Activated CD8-positive, alpha-beta memory T cell treated with anti-CD3 and anti-CD28 coated beads, Interleukin-2, amount 50 U/mL, for 4 hours (primary cell): ENCODE measurements at regions not wholly inside any gene's neighbourhood (a gene's known extent, or its start where the extent isn't known, plus 50 kb on each side); places are given as distances from the start of the nearest gene placed in this dataset.
A peak's percentile ranks its signal among the peaks of the same experiment; 100 is the strongest.
"Not testable (repeated sequence)": the region's sequence is repeated elsewhere in the genome, so short reads cannot be mapped to it uniquely, and the experiment has no call there.

Experiments used
- DNase-seq: peaks from one replicate; pipeline ENCODE4 v3.0.0-alpha.2; 2020

- DNase-seq = no peak
These were observed 92.6 kb downstream of the KIF26A start for GRCh38 chr14:104230946-104231345.

DNA sequence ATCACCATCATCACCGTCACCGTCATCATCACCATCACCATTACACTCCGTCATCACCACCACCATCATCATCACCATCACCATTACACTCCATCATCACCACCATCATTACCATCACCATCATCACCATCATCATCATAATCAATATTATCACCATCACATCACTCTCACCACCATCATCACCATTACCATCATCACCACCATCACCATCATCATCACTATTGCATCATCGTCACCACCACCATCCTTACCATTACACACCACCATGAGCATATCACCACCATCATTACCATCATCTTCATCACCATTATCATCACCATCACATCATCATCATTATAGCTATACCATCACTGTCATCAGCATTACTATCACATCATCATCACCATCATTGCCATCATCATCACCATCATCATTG lies 93.7 kb downstream of the KIF26A start:
- DNase-seq = no peak

DNA sequence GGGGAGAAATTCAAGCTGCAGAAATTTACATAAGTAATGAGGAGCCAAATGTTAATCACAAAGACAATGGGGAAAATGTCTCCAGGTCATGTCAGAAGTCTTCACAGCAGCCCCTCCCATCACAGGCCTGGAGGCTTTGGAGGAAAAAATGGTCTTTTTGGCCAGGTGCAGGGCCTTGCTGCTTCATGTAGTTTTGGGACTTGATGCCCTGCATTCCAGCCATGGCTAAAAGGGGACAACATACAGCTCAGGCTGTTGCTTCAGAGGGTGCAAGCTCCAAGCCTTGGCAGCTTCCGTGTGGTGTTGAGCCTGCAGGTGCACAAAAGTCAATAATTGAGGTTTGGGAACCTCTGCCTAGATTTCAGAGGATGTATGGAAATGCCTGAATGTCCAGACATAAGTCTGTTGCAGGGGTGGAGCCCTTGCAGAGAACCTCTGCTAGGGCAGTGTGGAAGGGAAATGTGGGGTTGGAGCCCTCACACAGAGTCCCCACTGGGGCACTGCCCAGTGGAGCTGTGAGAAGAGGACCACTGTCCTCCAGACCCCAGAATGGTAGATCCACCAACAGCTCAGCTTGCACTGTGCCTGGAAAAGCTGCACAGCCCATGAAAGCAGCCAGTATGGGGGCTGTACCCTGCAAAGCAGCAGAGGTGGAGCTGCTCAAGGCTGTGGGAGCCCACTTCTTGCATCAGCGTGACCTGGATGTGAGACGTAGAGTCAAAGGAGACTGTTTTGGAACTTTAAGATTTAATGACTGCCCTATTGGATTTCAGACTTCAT lies 95.8 kb downstream of the KIF26A start:
- not testable (repeated sequence) for DNase-seq

DNA sequence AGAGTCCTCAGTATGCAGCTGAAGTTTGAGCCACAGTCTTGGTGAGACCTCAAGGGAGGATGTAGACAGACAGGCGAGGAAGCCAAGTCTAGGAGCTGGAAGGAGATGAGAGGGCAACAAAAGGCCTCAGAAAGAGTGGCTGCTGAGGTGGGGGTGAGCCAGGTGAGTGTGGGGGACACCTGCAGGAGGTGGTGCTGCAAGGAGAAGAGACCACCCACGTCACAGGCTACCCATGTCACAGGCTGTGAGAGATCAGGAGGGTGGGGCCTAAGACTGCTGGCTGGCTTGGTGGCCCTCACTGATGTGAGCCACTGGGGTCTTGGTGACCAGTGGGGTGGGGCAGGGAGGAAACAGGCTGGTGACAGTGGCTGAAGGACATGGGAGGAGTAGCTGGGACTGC lies 97.3 kb downstream of the KIF26A start:
- no peak for DNase-seq

GRCh38 chr14:104237651-104238423 lies 99.5 kb downstream of the KIF26A start:
- no peak for DNase-seq

DNA sequence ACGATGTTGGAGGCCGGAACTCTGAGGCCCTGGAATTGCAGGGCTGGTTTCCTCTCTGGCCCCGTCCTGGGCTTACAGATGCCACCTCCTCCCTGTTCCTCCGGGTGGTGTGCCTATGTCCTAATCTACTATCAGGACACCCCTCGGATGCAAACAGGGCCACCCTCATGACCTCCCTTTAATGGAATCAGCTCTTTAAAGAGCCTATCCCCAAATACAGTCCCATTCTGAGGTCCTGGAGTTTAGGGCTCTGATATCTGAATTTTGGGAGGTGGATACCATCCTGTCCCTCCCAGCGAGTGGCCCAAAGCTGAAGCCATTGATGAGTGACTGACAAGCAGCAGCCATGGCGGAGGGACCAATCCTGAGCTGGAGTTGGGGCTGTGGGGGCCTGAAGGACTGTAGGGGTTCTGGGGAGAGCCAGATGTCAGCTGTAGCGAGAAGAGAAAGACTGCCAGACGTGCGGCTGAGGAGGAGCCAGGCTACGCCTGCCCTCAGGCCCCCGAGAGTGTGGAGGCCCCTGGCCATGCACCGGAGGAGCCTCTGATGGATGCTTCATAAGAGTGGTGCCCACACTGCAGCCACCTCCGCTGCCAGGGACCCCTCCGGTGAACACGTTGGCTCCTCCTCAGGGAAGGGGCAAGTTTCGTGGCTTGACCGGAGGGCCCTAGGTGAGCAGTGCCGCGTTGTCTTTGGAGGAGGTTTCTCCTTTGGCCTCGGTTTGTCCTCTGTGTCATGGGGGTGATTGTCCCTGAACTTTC lies 100.2 kb downstream of the KIF26A start:
- DNase-seq = peak; percentile 12

- DNase-seq = no peak
These were observed 100.9 kb downstream of the KIF26A start for GRCh38 chr14:104239185-104239775.

GRCh38 chr14:104239861-104240301 lies 101.5 kb downstream of the KIF26A start:
- no peak for DNase-seq

DNA sequence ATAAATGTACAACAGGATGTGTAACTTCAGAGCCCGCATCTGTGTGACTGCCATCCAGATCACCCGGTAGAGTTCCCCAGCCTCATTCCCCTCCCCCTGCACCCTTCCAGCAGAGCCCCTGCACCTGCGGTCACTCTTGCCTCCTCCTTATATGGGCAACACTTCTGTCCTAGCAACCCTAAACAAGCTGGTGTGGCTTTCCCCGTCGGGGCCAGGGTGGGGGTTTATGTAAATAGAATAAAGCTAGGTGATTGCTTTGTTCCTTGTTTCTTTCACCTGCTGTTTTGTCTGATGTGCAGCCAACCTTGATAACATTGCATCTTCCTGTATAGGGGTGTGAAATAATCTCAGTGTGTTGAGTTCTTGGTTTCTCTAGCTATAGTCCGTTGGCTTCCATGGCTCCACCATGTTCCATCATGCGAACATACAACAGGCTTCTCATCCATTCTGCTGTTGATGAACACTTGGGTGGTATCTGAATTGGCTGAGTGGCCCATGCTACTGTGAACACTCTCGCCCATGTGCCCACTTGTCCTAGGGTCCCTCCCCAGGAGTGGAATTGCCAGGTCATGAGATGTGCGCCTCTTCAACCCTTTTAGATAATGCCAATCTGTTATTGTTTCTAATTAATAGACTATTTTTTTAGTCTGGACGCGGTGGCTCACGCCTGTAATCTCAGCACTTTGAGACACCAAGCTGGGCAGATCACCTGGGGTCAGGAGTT lies 102.2 kb downstream of the KIF26A start:
- DNase-seq = no peak

DNA sequence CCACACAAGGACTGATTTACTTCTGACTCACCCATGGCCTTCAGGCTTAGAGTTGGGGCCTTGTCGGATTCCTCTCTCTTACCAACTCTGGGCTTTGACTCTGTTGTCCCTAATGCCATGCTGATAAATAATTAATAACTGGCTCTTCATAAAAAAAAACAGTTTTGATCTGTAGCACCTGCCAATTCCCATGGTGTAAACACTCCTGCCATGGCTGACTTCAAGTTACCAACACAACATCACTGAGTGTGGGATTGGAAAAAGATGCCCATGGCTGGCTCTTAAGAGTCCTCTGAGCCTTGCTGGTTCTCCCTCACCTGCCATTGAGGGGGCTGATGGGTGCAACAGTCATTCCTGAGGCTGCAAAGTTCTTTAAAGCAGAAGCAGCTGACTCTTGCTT lies 104.8 kb downstream of the KIF26A start:
- DNase-seq = no peak

- DNase-seq = peak; percentile 3
These were observed 106.0 kb downstream of the KIF26A start for GRCh38 chr14:104244221-104245011.

DNA sequence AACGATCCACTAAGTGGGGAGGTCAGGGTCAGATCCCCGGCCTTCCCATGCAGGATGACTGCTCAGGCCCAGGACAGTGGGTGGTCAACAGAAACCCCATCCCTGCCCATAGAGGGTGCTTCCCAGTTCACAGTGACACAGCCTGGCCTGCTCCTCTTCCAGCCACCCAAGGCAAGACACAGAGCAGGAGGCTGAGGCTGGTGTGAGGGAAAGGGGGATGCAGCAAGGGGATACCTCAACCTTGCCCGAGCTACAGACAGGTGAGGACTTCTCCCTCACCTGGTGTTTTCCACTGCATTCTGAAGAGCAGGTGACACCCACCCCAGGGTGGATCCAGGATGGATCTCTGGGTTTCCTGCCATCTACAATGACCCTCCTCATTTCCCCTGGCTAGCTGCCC lies 106.7 kb downstream of the KIF26A start:
- no peak for DNase-seq

- DNase-seq = no peak
These were observed 107.3 kb downstream of the KIF26A start for GRCh38 chr14:104245723-104246122.

DNA sequence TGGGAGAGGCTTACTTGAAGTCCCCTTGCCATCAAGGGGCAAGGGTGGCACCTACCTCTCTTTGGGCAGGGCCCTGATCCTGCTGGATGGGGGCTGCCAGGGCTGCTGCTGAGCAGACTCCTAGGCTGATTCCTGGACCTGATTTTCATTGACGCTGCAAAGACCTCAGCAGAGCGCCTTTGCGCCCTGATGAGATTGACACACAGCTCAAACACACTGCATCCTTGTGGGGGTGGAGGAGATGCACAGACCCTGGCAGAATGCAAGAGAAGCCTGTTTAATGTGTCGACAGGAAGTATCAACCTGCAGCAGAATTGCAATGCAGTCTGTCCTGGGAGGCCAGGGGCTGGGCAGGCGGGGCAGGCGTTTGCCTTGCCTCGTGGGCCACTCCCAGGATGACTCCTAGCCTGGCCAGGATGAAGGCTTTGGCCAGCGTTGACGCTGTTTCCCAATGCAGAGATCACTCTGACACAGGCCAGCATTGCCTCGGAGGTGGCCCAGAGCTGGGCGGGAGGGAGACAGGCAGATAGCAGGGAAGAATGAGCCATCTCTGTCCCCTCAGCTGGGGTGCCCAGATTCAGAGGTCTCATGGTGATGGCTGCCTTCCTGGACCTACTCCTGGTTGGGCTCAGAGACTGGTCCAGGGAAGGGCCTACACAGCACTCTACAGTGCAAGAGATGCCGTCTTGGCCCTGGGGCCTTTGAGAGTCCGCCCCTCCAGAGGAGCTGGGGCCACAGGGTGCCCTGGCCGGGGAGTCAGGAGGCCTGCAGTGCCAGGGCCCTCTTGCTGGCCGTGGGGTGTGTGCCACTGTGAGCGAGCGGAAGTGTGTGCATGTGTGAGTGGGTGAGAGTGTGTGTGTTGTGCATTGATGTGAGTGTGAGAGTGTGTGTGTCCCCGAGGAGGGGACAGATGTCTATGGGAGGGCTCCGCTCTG lies 108.3 kb downstream of the KIF26A start:
- peak; percentile 10 for DNase-seq

- no peak for DNase-seq
These were observed 109.2 kb downstream of the KIF26A start for GRCh38 chr14:104247336-104248202.

GRCh38 chr14:104248203-104249055 lies 110.0 kb downstream of the KIF26A start:
- DNase-seq = no peak

DNA sequence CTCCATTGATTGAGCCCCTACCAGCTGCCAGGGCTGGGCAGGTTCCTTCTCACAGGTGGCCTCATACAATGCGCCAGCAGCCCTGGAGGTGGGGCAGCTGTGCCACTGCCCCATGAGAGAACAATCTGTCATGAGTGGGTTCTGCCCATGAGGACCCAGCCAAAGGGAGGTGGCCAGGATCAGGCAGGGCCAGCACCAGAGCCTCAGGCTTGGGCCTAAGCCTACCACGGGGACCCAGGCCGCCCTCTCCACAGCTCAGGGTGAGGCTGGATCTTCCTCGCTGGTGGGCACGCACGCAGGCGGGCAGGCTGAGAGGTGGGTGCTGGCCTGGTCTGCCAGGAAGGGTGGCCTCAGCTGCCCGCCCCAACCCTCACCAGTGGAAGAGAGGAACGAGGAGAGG lies 110.7 kb downstream of the KIF26A start:
- DNase-seq = no peak

- DNase-seq = no peak
These were observed 111.3 kb downstream of the KIF26A start for GRCh38 chr14:104249706-104250105.
